Stomach (tissue), 4 donors: ENCODE measurements at regions not wholly inside any gene's neighbourhood (a gene's known extent, or its start where the extent isn't known, plus 50 kb on each side); places are given as distances from the start of the nearest gene placed in this dataset.

Experiments used
- EP300 ChIP-seq: sonication (generic); formaldehyde crosslinking; IDR thresholded peaks from one replicate; pipeline ENCODE4 v1.6.1; 2017; ENCODE audit warnings: antibody characterized with exemption
- POLR2A ChIP-seq, 4 donors: fragments of 450-650 bp; IDR thresholded peaks; one replicate each; pipeline ENCODE4 v1.6.1; 2016; ENCODE audit warnings: antibody characterized with exemption in 4 of 4, control low read depth in 2 of 4, mild to moderate bottlenecking in 1 of 4, moderate library complexity in 1 of 4
- TF ChIP-seq, protein P1 (sequence below), 7 experiments: fragments of 450-650 bp in 4 of 7; fragments of 200-600 bp in 3 of 7; sonication (generic) in 3 of 7; IDR thresholded peaks; one replicate each; pipeline ENCODE4 v1.5.1; 2016 to 2019; ENCODE audit warnings: antibody characterized with exemption in 7 of 7, control low read depth in 2 of 7, mild to moderate bottlenecking in 1 of 7

DNA sequence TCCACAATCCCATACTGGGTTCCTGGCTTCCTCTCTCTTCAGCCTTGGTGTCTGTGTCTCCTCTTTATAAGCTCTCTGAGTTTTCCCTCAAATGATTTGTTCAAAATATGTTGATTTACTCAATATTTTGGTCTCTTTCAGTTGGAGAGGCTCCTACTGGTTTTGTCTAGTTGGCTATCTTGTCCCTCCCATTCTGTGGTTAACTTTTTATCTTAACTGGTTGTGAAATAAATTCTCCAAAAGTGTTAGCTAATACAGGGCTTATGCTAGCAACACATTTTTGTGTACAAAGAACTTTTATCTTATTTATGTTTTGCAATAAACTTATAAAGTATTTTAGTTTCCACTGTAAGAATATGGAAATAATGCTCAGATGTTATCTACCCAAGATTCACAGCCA lies 200.9 kb downstream of the AASDHPPT start:
- TF ChIP-seq, protein P1, sequence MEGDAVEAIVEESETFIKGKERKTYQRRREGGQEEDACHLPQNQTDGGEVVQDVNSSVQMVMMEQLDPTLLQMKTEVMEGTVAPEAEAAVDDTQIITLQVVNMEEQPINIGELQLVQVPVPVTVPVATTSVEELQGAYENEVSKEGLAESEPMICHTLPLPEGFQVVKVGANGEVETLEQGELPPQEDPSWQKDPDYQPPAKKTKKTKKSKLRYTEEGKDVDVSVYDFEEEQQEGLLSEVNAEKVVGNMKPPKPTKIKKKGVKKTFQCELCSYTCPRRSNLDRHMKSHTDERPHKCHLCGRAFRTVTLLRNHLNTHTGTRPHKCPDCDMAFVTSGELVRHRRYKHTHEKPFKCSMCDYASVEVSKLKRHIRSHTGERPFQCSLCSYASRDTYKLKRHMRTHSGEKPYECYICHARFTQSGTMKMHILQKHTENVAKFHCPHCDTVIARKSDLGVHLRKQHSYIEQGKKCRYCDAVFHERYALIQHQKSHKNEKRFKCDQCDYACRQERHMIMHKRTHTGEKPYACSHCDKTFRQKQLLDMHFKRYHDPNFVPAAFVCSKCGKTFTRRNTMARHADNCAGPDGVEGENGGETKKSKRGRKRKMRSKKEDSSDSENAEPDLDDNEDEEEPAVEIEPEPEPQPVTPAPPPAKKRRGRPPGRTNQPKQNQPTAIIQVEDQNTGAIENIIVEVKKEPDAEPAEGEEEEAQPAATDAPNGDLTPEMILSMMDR (IDR thresholded peaks at IDR 0.05): no peak
- no peak for TF ChIP-seq POLR2A (IDR thresholded peaks at IDR 0.05)
- no peak for TF ChIP-seq EP300
